ENCODE measurements at regions not wholly inside any gene's neighbourhood (a gene's known extent, or its start where the extent isn't known, plus 50 kb on each side); places are given as distances from the start of the nearest gene placed in this dataset.

DNA sequence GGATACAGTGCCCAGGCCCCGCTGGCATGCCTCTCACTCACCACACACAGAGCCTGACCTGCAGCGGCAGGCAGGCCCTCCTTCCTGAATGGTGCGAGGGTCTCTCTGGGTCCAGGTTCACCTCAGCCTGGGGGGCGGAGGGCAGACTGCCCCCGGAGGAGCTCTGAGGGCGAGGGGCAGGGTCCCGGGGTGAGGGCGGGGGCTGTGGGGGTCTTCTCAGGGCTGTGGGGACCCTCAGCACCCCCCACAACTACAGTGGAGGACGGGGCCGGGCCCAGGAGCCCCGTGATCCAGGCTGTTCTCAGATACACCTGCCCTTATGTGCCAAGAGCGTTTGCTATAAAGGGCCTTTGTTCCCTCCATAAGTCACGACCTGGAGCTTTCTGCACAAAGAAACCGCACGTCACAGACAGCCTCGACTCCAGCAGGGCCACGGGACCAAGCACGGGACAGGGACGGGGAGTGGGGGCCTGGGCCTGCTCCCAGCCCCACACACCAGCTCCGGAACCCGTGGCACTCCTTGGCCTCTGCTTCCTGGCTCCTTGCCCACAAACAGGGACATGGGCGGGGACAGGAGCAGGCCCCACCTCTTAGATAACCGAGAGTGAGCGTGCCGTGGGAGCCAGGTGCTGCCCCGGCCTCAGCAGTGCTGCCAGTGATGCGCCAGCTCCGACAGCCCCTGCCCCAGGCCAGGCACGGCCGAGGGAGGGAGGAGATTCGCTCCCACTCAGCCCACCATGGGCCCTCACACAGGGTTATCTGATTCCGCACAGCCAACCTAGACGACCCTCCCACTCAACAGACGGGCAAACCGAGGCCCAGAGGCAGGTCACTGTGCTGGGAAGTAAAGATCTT, 101.9 kb downstream of the RFLNA start:
- no peak for DNase-seq (ENCODE audit: low read depth)

GRCh38 chr12:124395986-124396385, 101.1 kb downstream of the RFLNA start:
- DNase-seq (ENCODE audit: low read depth), result no peak

DNA sequence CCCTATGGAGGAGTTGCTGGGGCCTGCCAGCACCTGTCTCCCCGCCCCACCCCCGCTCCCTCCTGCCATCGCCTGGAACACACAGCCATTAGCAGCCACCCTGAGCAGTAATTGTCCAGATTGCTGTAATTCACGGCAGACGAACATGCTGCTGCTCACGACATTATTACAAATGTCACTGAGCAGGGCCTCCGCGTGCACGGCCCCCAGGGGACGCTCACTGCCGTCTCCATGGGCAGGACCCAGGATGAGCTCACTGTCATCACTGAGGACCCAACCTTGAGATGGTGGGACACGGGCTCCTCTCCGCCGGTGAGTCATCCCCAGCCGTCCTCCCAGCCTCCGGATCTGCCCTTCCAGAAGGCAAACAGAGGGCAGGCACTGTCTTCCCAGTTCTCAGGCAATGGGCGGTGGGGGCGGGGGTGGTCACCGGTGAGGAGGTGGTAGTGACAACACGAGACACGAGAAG, 100.4 kb downstream of the RFLNA start:
- no peak for DNase-seq (ENCODE audit: low read depth)

DNA sequence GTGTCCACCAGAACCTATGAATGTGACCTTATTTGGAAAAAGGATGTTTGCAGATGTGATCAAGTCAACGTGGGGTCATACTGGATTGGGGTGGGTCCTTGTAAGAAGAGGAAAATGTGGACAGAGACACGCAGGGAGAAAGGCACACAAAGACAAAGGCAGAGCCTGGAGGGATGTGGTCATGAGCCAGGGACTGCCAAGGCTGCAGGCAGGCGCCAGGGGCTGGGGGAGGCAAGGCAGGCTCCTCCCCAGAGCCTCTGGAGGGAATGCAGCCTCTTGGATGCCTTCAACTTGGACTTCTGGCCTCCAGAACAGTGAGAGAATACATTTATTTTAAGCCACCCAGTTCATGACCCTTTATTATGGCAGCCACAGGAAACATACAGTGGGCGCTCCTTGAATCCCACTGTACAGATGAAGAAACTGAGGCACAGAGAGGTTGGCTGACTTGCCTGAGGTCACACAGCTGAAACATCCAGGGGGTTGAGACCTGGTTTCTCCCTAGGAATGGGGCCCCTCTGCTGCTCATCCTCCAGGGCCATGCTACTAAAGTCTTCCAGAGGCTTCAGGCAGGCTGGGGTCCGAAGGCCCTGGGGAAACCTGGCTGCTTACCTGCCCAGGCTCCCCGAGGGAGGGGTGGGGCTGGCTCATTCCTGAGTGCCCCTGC, 99.7 kb downstream of the RFLNA start:
- DNase-seq (ENCODE audit: low read depth), result no peak

DNA sequence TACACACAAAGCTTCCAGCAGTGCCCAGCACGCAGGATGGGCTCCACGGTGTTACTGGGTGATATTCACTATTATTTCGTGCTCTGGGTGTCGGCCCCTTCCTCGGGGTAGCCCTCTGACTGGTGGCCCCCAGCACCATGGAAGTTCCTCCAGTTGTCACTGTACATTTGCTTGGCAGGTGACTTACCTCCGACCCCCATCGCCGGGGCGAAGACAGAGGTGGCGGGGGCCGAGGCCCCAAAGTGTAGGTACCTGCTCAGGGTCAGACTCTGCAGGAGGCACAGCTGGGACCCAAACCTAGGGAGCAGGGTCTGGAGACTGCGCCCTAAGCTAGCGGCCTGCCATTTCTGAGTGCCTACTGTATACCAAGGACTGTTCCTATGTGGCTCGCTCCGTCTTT, 98.9 kb downstream of the RFLNA start:
- no peak for DNase-seq (ENCODE audit: low read depth)

DNA sequence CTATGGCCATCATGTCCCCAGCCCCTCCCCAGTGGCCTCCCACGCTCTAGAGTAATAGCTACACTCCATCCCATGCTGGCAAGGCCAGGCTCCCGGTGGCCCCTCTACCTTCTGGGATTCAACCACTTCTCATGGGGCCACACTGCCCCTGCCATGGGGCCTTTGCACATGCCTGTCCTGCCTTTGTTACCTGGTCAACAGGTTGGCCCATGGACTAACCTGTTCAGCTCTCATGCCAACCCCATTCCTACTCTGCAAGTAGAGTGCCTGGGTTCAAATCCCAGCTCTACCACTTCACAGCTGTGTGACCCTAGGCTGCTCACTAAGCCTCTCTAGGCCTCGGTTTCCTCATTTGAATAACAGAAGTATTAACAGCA, 98.5 kb downstream of the RFLNA start:
- DNase-seq (ENCODE audit: low read depth), result no peak

GRCh38 chr12:124392667-124393413, 97.9 kb downstream of the RFLNA start:
- no peak for DNase-seq (ENCODE audit: low read depth)

GRCh38 chr12:124392271-124392666, 97.4 kb downstream of the RFLNA start:
- no peak for DNase-seq (ENCODE audit: low read depth)

GRCh38 chr12:124391340-124392261, 96.7 kb downstream of the RFLNA start:
- DNase-seq (ENCODE audit: low read depth), result peak; percentile 20

GRCh38 chr12:124390442-124391097, 95.7 kb downstream of the RFLNA start:
- no peak for DNase-seq (ENCODE audit: low read depth)

DNA sequence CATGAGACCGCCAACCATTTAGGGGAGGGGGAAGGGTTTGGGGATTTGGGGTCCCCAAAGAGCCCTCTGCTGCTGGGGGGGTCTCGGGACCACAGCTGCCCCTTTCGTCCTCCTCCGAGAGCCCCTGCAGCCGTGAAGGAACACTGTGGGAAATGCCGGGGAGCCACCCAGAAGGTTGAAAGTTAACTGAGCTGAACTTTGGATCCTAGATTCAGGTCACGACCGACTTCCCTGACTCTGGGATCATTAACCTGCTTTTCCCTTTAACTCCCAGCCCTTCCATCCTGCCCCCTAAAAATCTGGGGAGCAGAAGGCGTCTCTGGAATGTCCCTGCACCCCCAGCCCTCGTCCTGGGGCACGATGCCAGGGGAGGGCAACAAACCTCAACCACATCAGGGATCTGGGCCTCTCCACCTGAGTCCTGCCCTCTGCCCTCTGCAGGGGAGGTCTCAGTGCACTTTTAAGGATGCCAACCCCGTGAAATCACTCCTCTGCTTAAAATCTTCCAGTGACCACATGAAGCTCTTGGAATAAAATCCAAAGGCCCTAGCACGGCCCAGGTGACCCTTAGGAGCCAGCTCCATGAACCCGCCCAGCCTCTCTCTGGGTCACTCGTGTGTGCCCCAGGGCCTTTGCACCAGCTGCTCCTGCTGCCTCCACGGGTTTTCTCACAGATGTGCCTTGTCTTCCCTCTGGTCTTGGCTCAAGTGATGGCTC, 95.0 kb downstream of the RFLNA start:
- no peak for DNase-seq (ENCODE audit: low read depth)

DNA sequence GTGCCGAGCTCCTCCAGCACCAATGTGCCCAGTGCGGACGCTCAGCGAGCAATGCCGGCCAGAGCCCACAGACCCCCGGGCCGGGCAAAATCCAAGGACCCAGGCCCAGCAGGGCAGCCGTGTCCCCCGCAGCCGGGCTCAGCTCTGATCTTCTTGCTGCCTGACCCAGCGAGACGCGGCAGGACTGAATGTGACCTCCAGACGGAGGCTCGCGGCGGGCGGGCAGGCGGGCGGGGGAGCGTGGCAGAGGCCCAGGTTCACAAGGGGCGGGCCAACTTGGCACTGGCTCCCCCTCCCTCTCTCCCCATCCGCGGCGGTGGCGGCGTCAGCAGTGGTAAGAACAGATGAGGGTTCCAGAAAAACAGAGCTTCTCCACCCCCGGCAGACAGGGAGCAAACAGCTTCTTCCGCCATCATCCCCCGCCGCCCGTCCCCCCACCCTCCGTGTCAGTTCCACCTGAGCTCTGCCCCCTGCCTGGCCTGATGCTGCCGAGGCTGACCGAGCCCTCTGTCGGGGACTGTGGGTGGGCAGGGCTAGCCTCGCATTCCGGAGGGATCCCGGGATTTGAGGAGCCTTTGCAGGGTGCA, 94.3 kb downstream of the RFLNA start:
- peak; percentile 10 for DNase-seq (ENCODE audit: low read depth)

DNA sequence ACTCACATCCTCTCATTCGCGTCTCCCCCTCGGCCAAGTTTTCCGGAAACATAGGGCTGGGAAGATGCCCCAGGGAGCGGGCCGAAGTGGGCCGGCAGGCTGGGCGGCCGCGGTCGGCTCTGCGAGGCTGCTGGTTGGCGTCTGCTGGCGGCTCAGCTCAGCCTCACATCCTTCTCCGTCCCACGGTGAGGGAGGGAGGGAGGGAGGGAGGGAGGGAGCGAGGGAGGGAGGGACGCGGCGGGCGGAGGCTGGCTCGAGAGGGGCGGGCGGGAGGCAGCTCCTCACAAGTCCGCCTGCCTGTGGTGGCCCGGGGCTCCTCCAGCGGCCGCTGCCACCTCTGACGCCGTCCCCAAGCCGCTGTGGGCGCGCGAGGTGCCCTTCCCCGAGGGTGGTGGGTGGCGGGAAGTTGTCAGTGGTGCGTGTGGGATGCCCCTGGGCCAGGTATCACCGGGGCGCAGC, 93.8 kb downstream of the RFLNA start:
- DNase-seq (ENCODE audit: low read depth), result peak; percentile 2

- no peak for DNase-seq (ENCODE audit: low read depth)
These were observed 93.3 kb downstream of the RFLNA start for GRCh38 chr12:124388038-124388671.

- no peak for DNase-seq (ENCODE audit: low read depth)
These were observed 92.6 kb downstream of the RFLNA start for GRCh38 chr12:124387528-124387911.

- DNase-seq (ENCODE audit: low read depth), result no peak
These were observed 92.0 kb downstream of the RFLNA start for GRCh38 chr12:124386661-124387527.

DNA sequence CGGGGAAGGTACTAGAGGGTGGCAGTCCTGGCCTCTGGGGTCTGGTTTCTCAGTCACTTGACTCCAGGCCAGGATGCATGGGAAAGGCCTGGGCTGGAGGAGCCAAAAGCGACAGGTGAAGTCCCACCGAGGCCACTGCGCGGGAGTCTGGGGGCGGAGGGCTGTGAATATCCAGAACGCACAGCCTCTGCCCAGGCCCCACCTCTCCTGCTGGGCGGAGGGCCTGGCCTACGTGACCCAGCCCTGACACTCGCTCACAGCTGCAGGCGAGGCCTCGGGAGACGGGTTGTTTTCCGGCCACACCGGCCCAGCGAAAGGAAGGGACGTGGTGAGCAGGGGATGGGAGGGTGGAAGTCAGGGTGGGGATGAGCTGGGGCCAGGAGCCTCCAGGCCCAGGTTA, 91.2 kb downstream of the RFLNA start:
- no peak for DNase-seq (ENCODE audit: low read depth)

- no peak for DNase-seq (ENCODE audit: low read depth)
These were observed 90.5 kb downstream of the RFLNA start for GRCh38 chr12:124385219-124385969.

All from stimulated activated CD8-positive, alpha-beta memory T cell treated with anti-CD3 and anti-CD28 coated beads, Interleukin-7, amount 100 ng/mL, for 24 hours (primary cell).